Gastroesophageal sphincter (tissue), 4 donors: ENCODE measurements at regions not wholly inside any gene's neighbourhood (a gene's known extent, or its start where the extent isn't known, plus 50 kb on each side); places are given as distances from the start of the nearest gene placed in this dataset.
"Not testable (repeated sequence)": the region's sequence is repeated elsewhere in the genome, so short reads cannot be mapped to it uniquely, and the experiment has no call there.

Experiments
- ATAC-seq: fragments of 150-250 bp; one replicate; pipeline ENCODE4 v1.9.1; 2016; ENCODE audit warnings: mild to moderate bottlenecking, moderate library complexity
- H3K27ac ChIP-seq, 4 donors: fragments of 200-600 bp; sonication (generic) in 3 of 4; 1 replicate in 3 of 4; 2 replicates in 1 of 4; pipeline ENCODE4 v1.5.1; 2016 to 2019
- H3K27me3 ChIP-seq: fragments of 200-600 bp; sonication (generic); one replicate; pipeline ENCODE4 v1.5.1; 2019
- H3K36me3 ChIP-seq, 2 donors: fragments of 200-600 bp; sonication (generic); one replicate each; pipeline ENCODE4 v1.5.1; 2019; ENCODE audit warnings: control low read depth in 1 of 2
- H3K4me1 ChIP-seq, 3 donors: fragments of 200-600 bp; sonication (generic); 1 replicate in 2 of 3; 2 replicates in 1 of 3; pipeline ENCODE4 v1.5.1; 2016 to 2019; ENCODE audit warnings: control low read depth in 2 of 3
- H3K4me3 ChIP-seq, 2 donors: fragments of 200-600 bp; sonication (generic); one replicate each; pipeline ENCODE4 v1.5.1; 2019; ENCODE audit warnings: mild to moderate bottlenecking in 1 of 2, moderate library complexity in 1 of 2
- H3K9me3 ChIP-seq, 3 donors: fragments of 200-600 bp; sonication (generic); one replicate each; pipeline ENCODE4 v1.5.1; 2017 to 2019; ENCODE audit warnings: control low read depth in 2 of 3
- CTCF ChIP-seq, 4 experiments: fragments of 200-600 bp in 2 of 4; fragments of 450-650 bp in 2 of 4; sonication (generic) in 1 of 4; IDR thresholded peaks; one replicate each; pipeline ENCODE4 v1.5.1; 2017 to 2019; ENCODE audit warnings: antibody characterized with exemption in 4 of 4, mild to moderate bottlenecking in 2 of 4, moderate library complexity in 2 of 4
- EP300 ChIP-seq: sonication (generic); formaldehyde crosslinking; IDR thresholded peaks from one replicate; pipeline ENCODE4 v1.6.1; 2017; ENCODE audit warnings: antibody characterized with exemption, mild to moderate bottlenecking
- POLR2A ChIP-seq, 2 donors: fragments of 450-650 bp; IDR thresholded peaks; one replicate each; pipeline ENCODE4 v1.6.1; 2017; ENCODE audit warnings: antibody characterized with exemption in 2 of 2, mild to moderate bottlenecking in 2 of 2, moderate library complexity in 1 of 2
- POLR2AphosphoS5 ChIP-seq: sonication (generic); formaldehyde crosslinking; IDR thresholded peaks from one replicate; pipeline ENCODE4 v1.6.1; 2017; ENCODE audit warnings: antibody characterized with exemption
- WGBS, 2 donors: methylation state at CpG; one replicate each; pipeline ENCODE4 v1.1.5; 2018; ENCODE audit warnings: low coverage in 1 of 2; 5-methylcytosine and 5-hydroxymethylcytosine counted together

DNA sequence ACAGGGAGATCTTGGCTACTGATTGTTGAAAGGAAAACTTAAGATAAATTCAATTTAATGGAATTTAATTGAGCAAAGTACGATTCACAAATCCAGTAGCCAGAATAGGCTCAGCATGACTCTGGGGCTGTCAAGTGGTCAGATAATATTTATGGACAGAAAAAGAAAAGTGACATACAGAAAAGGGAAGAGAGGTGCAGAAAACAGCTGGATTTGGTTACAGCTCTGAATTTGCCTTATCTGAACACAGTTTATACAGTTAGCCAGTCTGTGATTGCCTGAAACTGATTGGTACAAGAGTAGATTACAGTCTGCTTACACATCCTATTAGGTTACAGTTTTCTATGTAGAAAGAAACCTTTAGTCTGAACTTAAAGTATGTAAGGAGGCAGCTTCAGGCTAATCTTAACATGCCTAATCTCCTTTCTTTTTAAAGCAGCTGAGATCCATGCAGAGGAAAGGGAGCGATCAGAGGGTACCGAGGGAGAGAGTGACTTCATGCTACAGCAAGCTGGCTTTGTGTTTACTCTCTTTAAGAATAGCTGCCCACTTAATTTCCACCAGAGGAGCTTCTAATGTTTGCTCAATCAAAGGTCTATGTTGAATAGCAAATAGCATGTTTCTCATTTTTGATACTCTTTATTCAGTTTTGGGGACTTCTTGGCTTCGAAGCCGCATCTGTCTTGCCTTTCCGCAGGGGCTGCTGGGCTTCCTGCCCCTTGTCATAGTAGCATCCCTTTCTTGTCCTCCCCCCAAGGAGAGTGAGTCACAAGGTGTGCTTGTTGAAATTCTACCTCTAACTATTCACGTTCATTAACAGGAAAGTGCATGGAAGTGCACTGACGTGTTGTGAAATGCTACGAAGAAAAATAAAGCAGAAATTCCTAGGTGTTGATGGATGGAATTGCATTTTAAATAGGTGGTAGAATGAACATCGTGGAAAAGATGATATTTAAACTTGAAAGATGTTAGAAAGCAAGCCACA, 761.2 kb downstream of the TAF11L14 start:
- 60 to 63% methylated on average over 7 to 10 of the region's 10 CpGs for WGBS, 2 donors
- Histone ChIP-seq H3K4me1 (no peaks in the 10 kb centered on the region), H3K36me3 (no peaks in the 10 kb centered on the region), H3K4me3 (no peak overlapping the region), H3K9me3 (no peaks in the 10 kb centered on the region), H3K27ac (no peak overlapping the region), H3K27me3 (no peaks in the 10 kb centered on the region)
- no peak for ATAC-seq
- TF ChIP-seq EP300 (no peak), CTCF (IDR thresholded peaks at IDR 0.05) (no peak), POLR2A (IDR thresholded peaks at IDR 0.05) (no peak), POLR2AphosphoS5 (no peak)

GRCh38 chr5:18397371-18397770, 763.1 kb downstream of the TAF11L14 start:
- 43 to 57% methylated on average over 4 of the region's 4 CpGs for WGBS, 2 donors
- H3K4me1 ChIP-seq = no peaks in the 10 kb centered on the region

DNA sequence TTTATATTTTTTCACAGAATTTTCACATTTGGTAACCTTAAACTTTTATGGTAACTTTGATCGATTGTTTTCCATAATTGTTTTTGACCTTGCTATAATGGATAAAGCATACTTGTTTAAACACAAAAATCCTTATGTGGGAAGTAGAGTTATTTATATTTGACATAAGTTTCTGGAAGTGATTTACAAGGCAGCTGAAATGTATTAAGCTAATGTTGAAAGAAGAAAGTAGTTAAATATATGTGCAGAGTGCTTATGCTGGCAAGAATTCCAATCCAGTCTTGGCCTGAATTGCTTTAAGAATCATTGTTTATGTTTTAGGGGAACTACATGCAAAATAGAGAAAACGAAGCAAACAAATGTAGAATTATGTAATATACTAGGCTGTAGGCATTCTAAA, 763.6 kb downstream of the TAF11L14 start:
- Histone ChIP-seq H3K4me3 (no peak overlapping the region), H3K36me3 (no peaks in the 10 kb centered on the region), H3K27ac (no peak overlapping the region), H3K9me3 (no peaks in the 10 kb centered on the region), H3K27me3 (no peaks in the 10 kb centered on the region), H3K4me1 (no peaks in the 10 kb centered on the region)
- no peak for ATAC-seq
- TF ChIP-seq POLR2AphosphoS5 (no peak), EP300 (no peak), CTCF (IDR thresholded peaks at IDR 0.05) (no peak), POLR2A (IDR thresholded peaks at IDR 0.05) (no peak)
- 28 to 29% methylated on average over 2 of the region's 2 CpGs for WGBS, 2 donors

More at GRCh38 chr5:18397371-18397770, 763.1 kb downstream of the TAF11L14 start:
- Histone ChIP-seq H3K27me3 (no peaks in the 10 kb centered on the region), H3K4me3 (no peak overlapping the region), H3K9me3 (no peaks in the 10 kb centered on the region), H3K27ac (no peak overlapping the region), H3K36me3 (no peaks in the 10 kb centered on the region)
- TF ChIP-seq CTCF (IDR thresholded peaks at IDR 0.05) = no peak
- no peak for TF ChIP-seq EP300
- no peak for TF ChIP-seq POLR2AphosphoS5
- TF ChIP-seq POLR2A (IDR thresholded peaks at IDR 0.05) = no peak
- no peak for ATAC-seq

DNA sequence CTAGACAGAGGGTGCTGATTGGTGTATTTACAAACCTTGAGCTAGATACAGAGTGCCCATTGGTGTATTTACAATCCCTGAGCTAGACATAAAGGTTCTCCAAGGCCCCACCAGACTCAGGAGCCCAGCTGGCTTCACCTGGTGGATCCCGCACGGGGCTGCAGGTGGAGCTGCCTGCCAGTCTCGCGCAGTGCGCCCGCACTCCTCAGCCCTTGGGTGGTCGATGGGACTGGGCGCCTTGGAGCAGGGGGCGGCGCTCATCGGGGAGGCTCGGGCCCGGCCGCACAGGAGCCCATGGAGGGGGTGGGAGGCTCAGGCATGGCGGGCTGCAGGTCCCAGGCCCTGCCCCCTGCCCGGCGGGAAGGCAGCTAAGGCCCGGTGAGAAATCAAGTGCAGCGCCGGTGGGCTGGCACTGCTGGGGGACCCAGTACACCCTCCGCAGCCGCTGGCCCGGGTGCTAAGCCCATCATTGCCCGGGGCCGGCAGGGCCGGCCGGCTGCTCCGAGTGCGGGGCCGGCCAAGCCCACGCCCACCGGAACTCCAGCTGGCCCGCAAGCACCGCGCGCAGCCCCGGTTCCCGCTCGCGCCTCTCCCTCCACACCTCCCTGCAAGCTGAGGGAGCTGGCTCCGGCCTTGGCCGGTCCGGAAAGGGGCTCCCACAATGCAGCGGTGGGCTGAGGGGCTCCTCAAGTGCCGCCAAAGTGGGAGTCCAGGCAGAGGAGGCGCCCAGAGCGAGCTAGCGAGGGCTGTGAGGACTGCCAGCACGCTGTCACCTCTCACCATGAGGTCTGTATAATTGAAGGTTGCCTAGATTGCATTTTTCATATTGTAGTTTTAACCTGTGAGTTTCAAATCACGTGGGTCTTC, 765.4 kb downstream of the TAF11L14 start:
- 71 to 89% methylated on average over 3 to 5 of the region's 50 CpGs for WGBS, 2 donors
- H3K4me1 ChIP-seq, H3K9me3 ChIP-seq, H3K27me3 ChIP-seq, H3K27ac ChIP-seq, H3K4me3 ChIP-seq, H3K36me3 ChIP-seq, ATAC-seq: not testable (repeated sequence)

- H3K9me3 ChIP-seq = no peaks in the 10 kb centered on the region
- H3K4me1 ChIP-seq = no peaks in the 10 kb centered on the region
- WGBS, 2 donors = 11 to 42% methylated on average over 1 of the region's 1 CpG
- TF ChIP-seq POLR2A (IDR thresholded peaks at IDR 0.05) (no peak), POLR2AphosphoS5 (no peak), EP300 (no peak), CTCF (IDR thresholded peaks at IDR 0.05) (no peak)
- no peak overlapping the region for H3K27ac ChIP-seq
- no peaks in the 10 kb centered on the region for H3K36me3 ChIP-seq
- ATAC-seq = no peak
- no peaks in the 10 kb centered on the region for H3K27me3 ChIP-seq
- no peak overlapping the region for H3K4me3 ChIP-seq
These were observed 768.9 kb downstream of the TAF11L14 start for GRCh38 chr5:18403141-18403540.
